OCI-LY1 (cell line): ENCODE measurements at regions not wholly inside any gene's neighbourhood (a gene's known extent, or its start where the extent isn't known, plus 50 kb on each side); places are given as distances from the start of the nearest gene placed in this dataset.

Source experiments
- H2AFZ ChIP-seq: fragments of 200-600 bp; sonication (generic), shearing (Covaris generic); 2 replicates; pipeline ENCODE4 v1.6.0; 2014; ENCODE audit warnings: antibody characterized with exemption, mild to moderate bottlenecking, low read length
- H3F3A ChIP-seq: fragments of 200-600 bp; sonication (generic), shearing (Covaris generic); 2 replicates; pipeline ENCODE4 v1.6.0; 2014; ENCODE audit warnings: mild to moderate bottlenecking, antibody characterized with exemption, low read length, moderate library complexity; ENCODE audit not compliant: insufficient read depth
- H3K27ac ChIP-seq: fragments of 200-600 bp; sonication (generic); 2 replicates; pipeline ENCODE4 v1.5.1; 2014; ENCODE audit warnings: low read length, mixed run types, mild to moderate bottlenecking, low read depth; ENCODE audit not compliant: poor library complexity, severe bottlenecking
- H3K27me3 ChIP-seq: fragments of 200-600 bp; sonication (generic); 2 replicates; pipeline ENCODE4 v1.6.0; 2014; ENCODE audit warnings: antibody characterized with exemption, mild to moderate bottlenecking, low read length, moderate library complexity; ENCODE audit not compliant: insufficient read depth
- H3K36me3 ChIP-seq: fragments of 200-600 bp; sonication (generic); 2 replicates; pipeline ENCODE4 v1.6.1; 2014; ENCODE audit warnings: mild to moderate bottlenecking, antibody characterized with exemption, low read length, moderate library complexity, mixed read lengths; ENCODE audit not compliant: insufficient read depth
- H3K4me1 ChIP-seq: fragments of 200-600 bp; sonication (generic); 2 replicates; pipeline ENCODE4 v1.5.1; 2014; ENCODE audit warnings: mild to moderate bottlenecking, low read length, moderate library complexity; ENCODE audit not compliant: insufficient read depth, severe bottlenecking
- H3K4me2 ChIP-seq: fragments of 200-600 bp; sonication (generic), shearing (Covaris generic); 2 replicates; pipeline ENCODE4 v1.6.1; 2014; ENCODE audit warnings: low read length
- H3K4me3 ChIP-seq: fragments of 200-600 bp; sonication (generic); 2 replicates; pipeline ENCODE4 v1.5.1; 2014; ENCODE audit warnings: low read length, low read depth, mild to moderate bottlenecking, mixed read lengths; ENCODE audit not compliant: poor library complexity, severe bottlenecking
- H3K79me2 ChIP-seq: fragments of 200-600 bp; shearing (Covaris generic); 2 replicates; pipeline ENCODE4 v1.6.1; 2016; ENCODE audit warnings: mixed run types, low read length, mixed read lengths; ENCODE audit not compliant: insufficient read depth
- H3K9ac ChIP-seq: fragments of 200-600 bp; sonication (generic), shearing (Covaris generic); 2 replicates; pipeline ENCODE4 v1.6.1; 2014; ENCODE audit warnings: mild to moderate bottlenecking, low read length, mixed read lengths
- H3K9me2 ChIP-seq: fragments of 200-600 bp; sonication (generic), shearing (Covaris generic); 2 replicates; pipeline ENCODE4 v1.6.1; 2014; ENCODE audit warnings: low read depth, mild to moderate bottlenecking, low read length, mixed read lengths
- H3K9me3 ChIP-seq: fragments of 200-600 bp; shearing (Covaris generic); 2 replicates; pipeline ENCODE4 v1.6.1; 2014; ENCODE audit warnings: low read length, mixed read lengths
- H4K20me1 ChIP-seq: fragments of 200-600 bp; sonication (generic), shearing (Covaris generic); 2 replicates; pipeline ENCODE4 v1.6.0; 2016; ENCODE audit warnings: mild to moderate bottlenecking, low read length; ENCODE audit not compliant: insufficient read depth
- EZH2 ChIP-seq: fragments of 200-600 bp; sonication (generic), shearing (Covaris generic); IDR thresholded peaks from 2 replicates; pipeline ENCODE4 v1.8.0; 2017; ENCODE audit warnings: borderline replicate concordance, mixed run types, mild to moderate bottlenecking, antibody characterized with exemption, low read length, moderate library complexity, mixed read lengths
- TF ChIP-seq, protein P1 (sequence below): fragments of 200-600 bp; sonication (generic), shearing (Covaris generic); IDR thresholded peaks from 2 replicates; pipeline ENCODE4 v1.5.1; 2017; ENCODE audit warnings: mild to moderate bottlenecking, antibody characterized with exemption, low read length, moderate library complexity, mixed read lengths

GRCh38 chr12:90077756-90078155 is 369.1 kb upstream of the ATP2B1 start:
- H3K4me2 ChIP-seq: no peak overlapping the region
- H3K79me2 ChIP-seq: no peaks in the 10 kb centered on the region
- H3K9me2 ChIP-seq: no peaks in the 10 kb centered on the region
- H3K27me3 ChIP-seq: no peaks in the 10 kb centered on the region
- H3K4me3 ChIP-seq: no peak overlapping the region
- no peak overlapping the region for H2AFZ ChIP-seq
- no peaks in the 10 kb centered on the region for H3K9me3 ChIP-seq
- TF ChIP-seq, protein P1, sequence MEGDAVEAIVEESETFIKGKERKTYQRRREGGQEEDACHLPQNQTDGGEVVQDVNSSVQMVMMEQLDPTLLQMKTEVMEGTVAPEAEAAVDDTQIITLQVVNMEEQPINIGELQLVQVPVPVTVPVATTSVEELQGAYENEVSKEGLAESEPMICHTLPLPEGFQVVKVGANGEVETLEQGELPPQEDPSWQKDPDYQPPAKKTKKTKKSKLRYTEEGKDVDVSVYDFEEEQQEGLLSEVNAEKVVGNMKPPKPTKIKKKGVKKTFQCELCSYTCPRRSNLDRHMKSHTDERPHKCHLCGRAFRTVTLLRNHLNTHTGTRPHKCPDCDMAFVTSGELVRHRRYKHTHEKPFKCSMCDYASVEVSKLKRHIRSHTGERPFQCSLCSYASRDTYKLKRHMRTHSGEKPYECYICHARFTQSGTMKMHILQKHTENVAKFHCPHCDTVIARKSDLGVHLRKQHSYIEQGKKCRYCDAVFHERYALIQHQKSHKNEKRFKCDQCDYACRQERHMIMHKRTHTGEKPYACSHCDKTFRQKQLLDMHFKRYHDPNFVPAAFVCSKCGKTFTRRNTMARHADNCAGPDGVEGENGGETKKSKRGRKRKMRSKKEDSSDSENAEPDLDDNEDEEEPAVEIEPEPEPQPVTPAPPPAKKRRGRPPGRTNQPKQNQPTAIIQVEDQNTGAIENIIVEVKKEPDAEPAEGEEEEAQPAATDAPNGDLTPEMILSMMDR: no peak
- no peak for TF ChIP-seq EZH2
- H3K27ac ChIP-seq: peak overlapping the region; percentile 83
- no peak overlapping the region for H3K9ac ChIP-seq
- H3F3A ChIP-seq: no peaks in the 10 kb centered on the region
- no peaks in the 10 kb centered on the region for H4K20me1 ChIP-seq
- H3K4me1 ChIP-seq: peaks cover 35% of the 10 kb centered on the region
- H3K36me3 ChIP-seq: no peaks in the 10 kb centered on the region

DNA sequence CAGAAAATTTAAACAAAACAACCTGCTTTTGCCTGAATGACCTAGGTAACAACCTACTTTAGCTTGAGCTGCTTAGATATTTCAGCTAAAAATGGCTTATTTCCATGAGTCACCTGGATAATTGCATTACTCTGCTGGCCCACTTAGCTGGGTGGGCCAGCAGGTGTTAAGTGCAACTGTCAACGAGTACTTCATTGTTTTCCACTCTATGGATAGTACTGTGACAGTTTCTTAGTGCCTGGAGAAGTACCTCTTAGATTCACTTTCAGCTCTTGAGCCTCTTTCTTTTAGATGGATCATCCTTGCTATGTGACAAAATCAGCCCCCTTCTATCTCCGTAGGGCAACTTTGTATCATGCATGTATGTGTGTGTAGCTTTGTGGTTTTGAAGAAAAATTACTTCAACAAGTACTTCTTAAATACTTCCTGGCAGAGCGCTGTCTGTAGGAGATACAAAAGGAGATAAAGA is 368.2 kb upstream of the ATP2B1 start:
- no peak overlapping the region for H3K4me3 ChIP-seq
- H3F3A ChIP-seq: no peaks in the 10 kb centered on the region
- H3K4me1 ChIP-seq: peaks cover 35% of the 10 kb centered on the region
- H4K20me1 ChIP-seq: no peaks in the 10 kb centered on the region
- H3K27me3 ChIP-seq: no peaks in the 10 kb centered on the region
- H2AFZ ChIP-seq: no peak overlapping the region
- TF ChIP-seq, protein P1: no peak
- TF ChIP-seq EZH2: no peak
- no peak overlapping the region for H3K9ac ChIP-seq
- H3K9me2 ChIP-seq: no peaks in the 10 kb centered on the region
- H3K36me3 ChIP-seq: no peaks in the 10 kb centered on the region
- peak overlapping the region; percentile 83 for H3K27ac ChIP-seq
- H3K79me2 ChIP-seq: no peaks in the 10 kb centered on the region
- peak overlapping the region; percentile 15; the same call in 1 of the 2 replicates for H3K4me2 ChIP-seq
- H3K9me3 ChIP-seq: no peaks in the 10 kb centered on the region

DNA sequence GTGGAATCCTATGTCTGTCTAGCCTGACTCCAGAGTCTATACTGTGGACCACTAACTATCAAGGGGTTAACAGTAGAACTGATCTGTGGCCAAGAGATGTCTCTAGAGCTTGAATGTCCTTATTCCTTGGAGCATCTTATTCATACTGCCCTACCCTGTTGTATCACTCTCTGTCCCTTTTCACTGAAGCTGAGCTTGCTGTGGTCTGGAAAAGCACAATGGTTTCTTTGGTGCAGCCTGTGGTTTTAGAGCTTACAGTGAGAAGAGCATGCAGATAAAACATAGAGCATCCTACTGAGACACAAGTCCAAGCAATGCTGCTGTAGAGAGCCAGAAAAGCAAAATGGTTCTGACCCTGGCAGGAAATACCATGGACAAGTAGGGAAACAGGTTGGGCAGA is 367.0 kb upstream of the ATP2B1 start:
- H4K20me1 ChIP-seq: no peaks in the 10 kb centered on the region
- H3K79me2 ChIP-seq: no peaks in the 10 kb centered on the region
- no peak overlapping the region for H3K9ac ChIP-seq
- peaks cover 35% of the 10 kb centered on the region for H3K4me1 ChIP-seq
- H3K27ac ChIP-seq: peak overlapping the region; percentile 83
- H3K9me3 ChIP-seq: peaks cover 5% of the 10 kb centered on the region; the same call in 1 of the 2 replicates
- no peaks in the 10 kb centered on the region; the same call in 1 of the 2 replicates for H3K36me3 ChIP-seq
- no peak overlapping the region for H3K4me2 ChIP-seq
- H3F3A ChIP-seq: no peaks in the 10 kb centered on the region
- no peak for TF ChIP-seq EZH2
- TF ChIP-seq, protein P1: no peak
- no peak overlapping the region for H3K4me3 ChIP-seq
- H2AFZ ChIP-seq: no peak overlapping the region
- H3K27me3 ChIP-seq: no peaks in the 10 kb centered on the region
- no peaks in the 10 kb centered on the region for H3K9me2 ChIP-seq
